ENCODE measurements at regions not wholly inside any gene's neighbourhood (a gene's known extent, or its start where the extent isn't known, plus 50 kb on each side); places are given as distances from the start of the nearest gene placed in this dataset.

- TF ChIP-seq CTCF (IDR thresholded peaks at IDR 0.05; ENCODE audit: poor library complexity): no peak
- no peak for TF ChIP-seq EZH2 (IDR thresholded peaks at IDR 0.05; ENCODE audit: borderline replicate concordance)
Observed at GRCh38 chr20:12679447-12679846, 329.3 kb upstream of the SPTLC3 start.

Data from hepatocyte (in vitro differentiated cells).